ENCODE measurements at regions not wholly inside any gene's neighbourhood (a gene's known extent, or its start where the extent isn't known, plus 50 kb on each side); places are given as distances from the start of the nearest gene placed in this dataset.

DNA sequence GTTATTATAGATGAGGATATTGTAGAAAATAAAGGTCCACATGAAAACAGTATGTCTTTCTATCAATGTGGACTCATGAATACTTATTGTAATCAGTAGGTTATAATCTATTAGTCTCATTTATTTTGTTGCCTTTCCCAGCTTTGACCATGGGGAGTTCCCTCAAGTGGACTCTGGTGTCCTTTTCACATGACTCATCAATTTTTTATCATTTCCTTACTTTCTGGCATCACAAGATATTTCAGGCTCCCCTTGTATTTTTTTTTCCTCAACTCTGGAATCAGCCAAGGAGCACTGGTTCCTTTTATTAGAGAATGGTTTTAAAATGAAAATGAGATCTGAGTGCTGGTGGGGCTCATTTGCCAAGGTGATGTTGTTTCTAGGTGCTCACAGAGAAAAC, 63.4 kb upstream of the DIAPH3 start:
- TF ChIP-seq, protein P1, sequence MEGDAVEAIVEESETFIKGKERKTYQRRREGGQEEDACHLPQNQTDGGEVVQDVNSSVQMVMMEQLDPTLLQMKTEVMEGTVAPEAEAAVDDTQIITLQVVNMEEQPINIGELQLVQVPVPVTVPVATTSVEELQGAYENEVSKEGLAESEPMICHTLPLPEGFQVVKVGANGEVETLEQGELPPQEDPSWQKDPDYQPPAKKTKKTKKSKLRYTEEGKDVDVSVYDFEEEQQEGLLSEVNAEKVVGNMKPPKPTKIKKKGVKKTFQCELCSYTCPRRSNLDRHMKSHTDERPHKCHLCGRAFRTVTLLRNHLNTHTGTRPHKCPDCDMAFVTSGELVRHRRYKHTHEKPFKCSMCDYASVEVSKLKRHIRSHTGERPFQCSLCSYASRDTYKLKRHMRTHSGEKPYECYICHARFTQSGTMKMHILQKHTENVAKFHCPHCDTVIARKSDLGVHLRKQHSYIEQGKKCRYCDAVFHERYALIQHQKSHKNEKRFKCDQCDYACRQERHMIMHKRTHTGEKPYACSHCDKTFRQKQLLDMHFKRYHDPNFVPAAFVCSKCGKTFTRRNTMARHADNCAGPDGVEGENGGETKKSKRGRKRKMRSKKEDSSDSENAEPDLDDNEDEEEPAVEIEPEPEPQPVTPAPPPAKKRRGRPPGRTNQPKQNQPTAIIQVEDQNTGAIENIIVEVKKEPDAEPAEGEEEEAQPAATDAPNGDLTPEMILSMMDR (IDR thresholded peaks at IDR 0.05) = no peak
- TF ChIP-seq POLR2A (IDR thresholded peaks at IDR 0.05) = no peak
- no peak for TF ChIP-seq POLR2AphosphoS5 (IDR thresholded peaks at IDR 0.05)

All from prostate gland (tissue), 2 donors.